CD8-positive, alpha-beta memory T cell (primary cell): ENCODE measurements at regions not wholly inside any gene's neighbourhood (a gene's known extent, or its start where the extent isn't known, plus 50 kb on each side); places are given as distances from the start of the nearest gene placed in this dataset.

Experiments used
- CTCF ChIA-PET: fragments of 350-600 bp; sonication (Branson Sonifier 250); formaldehyde crosslinking; loops from one replicate; lab custom pipeline; 2021; ENCODE audit warnings: antibody characterized with exemption; lab: Charles Lee
- POLR2A ChIA-PET: fragments of 350-600 bp; sonication (Branson Sonifier 250); formaldehyde crosslinking; loops from one replicate; lab custom pipeline; 2021; ENCODE audit warnings: antibody characterized with exemption; lab: Charles Lee
- DNase-seq, 5 donors: peaks; one replicate each; pipeline versions ENCODE4 v3.0.0 to v3.0.0-alpha.2; 2020 to 2022; ENCODE audit warnings: mixed read lengths in 1 of 5
- H3K27ac ChIP-seq: one replicate; pipeline ENCODE4 v1.7.0; 2013; ENCODE audit warnings: low read depth, mild to moderate bottlenecking, low read length, moderate library complexity
- H3K27me3 ChIP-seq: 2 replicates; pipeline ENCODE4 v1.7.0; 2013; ENCODE audit warnings: low read length, mild to moderate bottlenecking; ENCODE audit not compliant: insufficient read depth, poor library complexity, severe bottlenecking
- H3K36me3 ChIP-seq: 2 replicates; pipeline ENCODE4 v1.7.0; 2013; ENCODE audit warnings: mild to moderate bottlenecking, low read length, moderate library complexity; ENCODE audit not compliant: insufficient read depth
- H3K4me1 ChIP-seq: 2 replicates; pipeline ENCODE4 v1.7.0; 2013; ENCODE audit warnings: mild to moderate bottlenecking, low read length, moderate library complexity; ENCODE audit not compliant: insufficient read depth
- H3K4me3 ChIP-seq: 2 replicates; pipeline ENCODE4 v1.7.0; 2013; ENCODE audit warnings: mild to moderate bottlenecking, low read length
- H3K9me3 ChIP-seq: 2 replicates; pipeline ENCODE4 v1.7.0; 2013; ENCODE audit warnings: mild to moderate bottlenecking, low read length
- H3K27ac Mint-ChIP-seq, 8 donors: one replicate each; pipeline ENCODE4 v1.8.0; 2020 to 2021; ENCODE audit warnings: mixed read lengths in 8 of 8, mild to moderate bottlenecking in 6 of 8, inconsistent platforms in 3 of 8, moderate library complexity in 3 of 8
- H3K27me3 Mint-ChIP-seq, 2 donors: one replicate each; pipeline ENCODE4 v1.8.0; 2020 to 2021; ENCODE audit warnings: mixed read lengths in 2 of 2, mild to moderate bottlenecking in 1 of 2, moderate library complexity in 1 of 2
- H3K36me3 Mint-ChIP-seq, 3 donors: one replicate each; pipeline ENCODE4 v1.8.0; 2020 to 2021; ENCODE audit warnings: mixed read lengths in 3 of 3, inconsistent platforms in 1 of 3, mild to moderate bottlenecking in 1 of 3
- H3K4me1 Mint-ChIP-seq, 3 donors: one replicate each; pipeline ENCODE4 v1.8.0; 2020 to 2021; ENCODE audit warnings: mixed read lengths in 3 of 3, inconsistent platforms in 1 of 3, mild to moderate bottlenecking in 1 of 3
- H3K4me3 Mint-ChIP-seq, 7 donors: one replicate each; pipeline ENCODE4 v1.8.0; 2020 to 2021; ENCODE audit warnings: mixed read lengths in 7 of 7, mild to moderate bottlenecking in 6 of 7, moderate library complexity in 4 of 7, inconsistent platforms in 2 of 7
- H3K9me3 Mint-ChIP-seq, 5 donors: one replicate each; pipeline ENCODE4 v1.8.0; 2020 to 2022; ENCODE audit warnings: mixed read lengths in 5 of 5, mild to moderate bottlenecking in 3 of 5, moderate library complexity in 2 of 5, inconsistent platforms in 1 of 5

DNA sequence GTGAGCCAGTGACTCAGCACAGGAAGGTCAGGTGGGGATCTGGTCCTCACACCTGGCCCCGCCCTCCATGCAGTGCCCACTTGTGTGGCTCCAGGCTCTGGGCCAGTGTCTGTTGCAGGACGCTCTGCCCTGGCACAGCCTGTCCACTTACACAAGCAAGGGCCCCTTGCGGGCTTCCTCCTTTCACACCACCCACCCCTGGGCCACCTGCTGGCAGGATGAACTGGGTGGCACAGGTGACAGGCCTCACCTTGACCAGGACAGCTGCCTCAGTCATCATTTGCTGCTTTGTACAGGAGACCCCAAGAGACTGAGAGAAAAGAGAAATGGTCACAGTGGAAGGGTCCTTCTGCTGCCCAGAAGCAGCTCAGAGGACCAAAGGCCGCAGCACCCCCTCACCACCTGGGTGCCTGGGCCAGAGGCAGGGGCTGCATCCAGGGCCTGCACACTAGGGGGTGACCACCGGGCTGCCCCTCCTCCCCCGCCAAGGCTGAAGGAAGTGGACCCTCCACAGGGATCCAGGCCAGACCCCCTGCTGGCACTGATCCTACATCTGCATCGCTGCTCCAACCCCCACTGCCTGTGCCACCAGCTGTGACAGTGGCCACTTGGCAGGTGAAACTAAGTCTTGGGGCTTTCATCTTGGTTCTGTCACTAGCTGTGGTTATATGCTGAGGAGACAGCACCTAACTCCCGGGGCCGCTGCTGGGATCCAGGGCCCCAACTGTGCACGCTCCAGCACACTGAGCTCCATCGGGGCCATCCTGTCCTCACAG is 110.3 kb downstream of the TUBA3C start:
- ChIA-PET CTCF (no interaction called here), POLR2A (no interaction called here)
- no peak for DNase-seq
- no peak overlapping the region for H3K27ac ChIP-seq
- no peaks in the 10 kb centered on the region for H3K36me3 ChIP-seq
- H3K4me3 Mint-ChIP-seq: no peak overlapping the region
- H3K27me3 ChIP-seq: no peaks in the 10 kb centered on the region
- H3K27ac Mint-ChIP-seq: no peak overlapping the region
- no peaks in the 10 kb centered on the region for H3K27me3 Mint-ChIP-seq
- H3K4me3 ChIP-seq: no peak overlapping the region
- no peaks in the 10 kb centered on the region for H3K36me3 Mint-ChIP-seq
- no peaks in the 10 kb centered on the region for H3K9me3 ChIP-seq
- H3K4me1 Mint-ChIP-seq: no peaks in the 10 kb centered on the region
- H3K4me1 ChIP-seq: no peaks in the 10 kb centered on the region
- peaks cover 0 to 10% (median 3%) of the 10 kb centered on the region in 5 donors for H3K9me3 Mint-ChIP-seq

DNA sequence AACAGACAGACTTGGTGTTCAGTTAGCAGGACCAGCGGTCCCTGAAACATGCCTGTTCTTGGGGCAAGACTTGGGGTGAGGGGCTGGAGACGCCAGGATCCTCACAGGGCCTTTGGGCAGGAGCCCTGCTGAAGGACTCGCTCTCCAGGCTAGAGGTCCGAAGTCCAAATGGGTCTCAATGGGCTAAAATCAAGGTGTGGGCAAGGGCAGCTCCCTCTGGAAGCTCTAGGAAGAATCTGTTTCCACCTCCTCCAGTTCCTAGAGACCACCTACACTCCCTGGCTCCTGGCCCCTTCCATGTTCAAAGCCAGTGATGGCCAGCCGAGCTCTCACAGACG is 111.3 kb downstream of the TUBA3C start:
- Histone ChIP-seq H3K27ac (no peak overlapping the region), H3K36me3 (no peaks in the 10 kb centered on the region), H3K4me1 (no peaks in the 10 kb centered on the region), H3K4me3 (no peak overlapping the region), H3K27me3 (no peaks in the 10 kb centered on the region), H3K9me3 (no peaks in the 10 kb centered on the region)
- ChIA-PET CTCF (no interaction called here), POLR2A (no interaction called here)
- no peaks in the 10 kb centered on the region for H3K27me3 Mint-ChIP-seq
- no peak overlapping the region for H3K4me3 Mint-ChIP-seq
- no peak overlapping the region for H3K27ac Mint-ChIP-seq
- H3K9me3 Mint-ChIP-seq: peaks cover 0 to 10% (median 3%) of the 10 kb centered on the region in 5 donors
- no peaks in the 10 kb centered on the region for H3K36me3 Mint-ChIP-seq
- H3K4me1 Mint-ChIP-seq: no peaks in the 10 kb centered on the region
- DNase-seq: no peak

DNA sequence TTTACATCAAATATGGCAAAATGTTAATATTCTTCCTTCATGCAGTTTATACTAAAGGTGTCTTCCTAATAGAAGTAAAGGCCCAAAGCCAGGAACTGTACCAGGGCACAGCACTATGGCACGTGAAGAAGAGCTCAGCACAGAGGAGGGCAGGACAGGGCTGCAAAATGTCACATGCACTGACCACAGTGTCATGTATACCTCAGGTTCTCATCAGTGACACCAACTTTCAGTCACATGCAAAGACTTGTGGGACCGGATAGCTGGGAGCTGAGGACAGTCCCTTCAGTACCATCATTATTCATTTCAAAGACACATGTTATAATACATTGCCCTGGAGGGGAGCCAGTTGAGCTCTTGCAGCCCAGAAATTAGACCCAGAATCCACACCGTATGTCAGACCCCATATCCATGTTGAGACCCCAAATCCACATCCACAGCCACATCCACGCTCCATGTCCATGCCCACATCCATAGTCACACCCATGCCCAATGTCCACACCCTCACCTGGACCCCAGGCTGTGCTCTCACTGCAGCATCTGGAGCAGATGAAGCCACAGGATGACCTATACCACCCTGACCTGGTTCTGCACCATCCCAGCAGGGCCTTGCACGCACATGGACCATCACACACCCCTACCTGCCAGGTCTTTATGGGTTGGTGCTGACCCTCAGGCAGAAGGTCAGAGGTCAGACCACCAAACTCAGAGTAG is 111.8 kb downstream of the TUBA3C start:
- POLR2A ChIA-PET: no interaction called here
- Histone ChIP-seq H3K36me3 (no peaks in the 10 kb centered on the region), H3K4me3 (no peak overlapping the region), H3K27ac (no peak overlapping the region), H3K9me3 (no peaks in the 10 kb centered on the region), H3K4me1 (no peaks in the 10 kb centered on the region), H3K27me3 (no peaks in the 10 kb centered on the region)
- Mint-ChIP-seq H3K9me3 (peaks cover 0 to 10% (median 3%) of the 10 kb centered on the region in 5 donors), H3K36me3 (no peaks in the 10 kb centered on the region), H3K27ac (peak overlapping the region in 1 of 8 donors; percentile 40), H3K4me3 (no peak overlapping the region), H3K27me3 (no peaks in the 10 kb centered on the region), H3K4me1 (no peaks in the 10 kb centered on the region)
- CTCF ChIA-PET: no interaction called here
- DNase-seq: no peak

DNA sequence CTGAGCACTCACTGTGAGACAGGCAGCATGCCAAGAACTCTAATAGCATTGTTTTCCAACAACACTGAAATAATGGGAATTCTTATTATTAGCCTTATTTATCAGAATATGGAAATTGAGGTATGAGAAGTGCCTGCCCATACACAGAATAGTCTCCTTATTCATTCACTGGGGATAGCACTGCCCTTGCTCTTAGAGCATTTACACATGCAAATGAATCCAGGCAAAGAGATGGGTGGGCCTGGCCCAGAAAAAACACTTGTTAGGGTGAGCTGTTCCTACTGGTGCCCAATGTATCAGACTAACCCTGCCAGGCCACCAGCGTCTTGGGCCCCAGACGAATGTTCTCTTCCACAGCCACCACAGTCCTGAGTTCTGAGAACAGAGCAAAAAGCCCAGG is 112.9 kb downstream of the TUBA3C start:
- no peak overlapping the region for H3K27ac ChIP-seq
- no peaks in the 10 kb centered on the region for H3K4me1 Mint-ChIP-seq
- CTCF ChIA-PET: no interaction called here
- H3K4me3 ChIP-seq: no peak overlapping the region
- H3K9me3 ChIP-seq: no peaks in the 10 kb centered on the region
- peaks cover 3 to 16% (median 6%) of the 10 kb centered on the region in 5 donors for H3K9me3 Mint-ChIP-seq
- no peak overlapping the region for H3K4me3 Mint-ChIP-seq
- no peak for DNase-seq
- no peaks in the 10 kb centered on the region for H3K27me3 Mint-ChIP-seq
- H3K27me3 ChIP-seq: no peaks in the 10 kb centered on the region
- H3K27ac Mint-ChIP-seq: no peak overlapping the region
- H3K36me3 ChIP-seq: no peaks in the 10 kb centered on the region
- no peaks in the 10 kb centered on the region for H3K4me1 ChIP-seq
- H3K36me3 Mint-ChIP-seq: peaks cover 0 to 4% (median 0%) of the 10 kb centered on the region in 3 donors
- POLR2A ChIA-PET: no interaction called here

DNA sequence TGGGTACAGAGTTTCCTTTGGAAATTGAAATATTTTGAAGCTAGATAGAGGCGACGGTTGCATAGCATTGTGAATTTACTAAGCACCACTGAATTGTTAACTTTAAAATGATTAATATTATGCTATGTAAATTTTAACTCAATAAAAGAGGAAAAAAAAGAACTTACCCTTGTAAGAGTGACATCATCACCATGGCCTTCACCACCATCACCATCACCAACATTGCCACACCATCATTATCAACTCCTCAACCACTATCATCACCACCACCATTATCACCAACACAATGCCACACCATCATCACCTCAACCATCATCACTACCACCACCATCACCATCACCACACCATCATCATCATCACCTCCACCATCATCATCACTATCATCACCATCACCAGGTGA is 113.9 kb downstream of the TUBA3C start:
- Mint-ChIP-seq H3K9me3 (peaks cover 3 to 17% (median 6%) of the 10 kb centered on the region in 5 donors), H3K4me1 (no peaks in the 10 kb centered on the region), H3K27me3 (no peaks in the 10 kb centered on the region), H3K36me3 (peaks cover 0 to 4% (median 0%) of the 10 kb centered on the region in 3 donors), H3K27ac (no peak overlapping the region), H3K4me3 (no peak overlapping the region)
- Histone ChIP-seq H3K9me3 (no peaks in the 10 kb centered on the region), H3K4me3 (no peak overlapping the region), H3K27ac (no peak overlapping the region), H3K4me1 (no peaks in the 10 kb centered on the region), H3K36me3 (no peaks in the 10 kb centered on the region), H3K27me3 (no peaks in the 10 kb centered on the region)
- CTCF ChIA-PET: no interaction called here
- no peak for DNase-seq
- POLR2A ChIA-PET: no interaction called here

DNA sequence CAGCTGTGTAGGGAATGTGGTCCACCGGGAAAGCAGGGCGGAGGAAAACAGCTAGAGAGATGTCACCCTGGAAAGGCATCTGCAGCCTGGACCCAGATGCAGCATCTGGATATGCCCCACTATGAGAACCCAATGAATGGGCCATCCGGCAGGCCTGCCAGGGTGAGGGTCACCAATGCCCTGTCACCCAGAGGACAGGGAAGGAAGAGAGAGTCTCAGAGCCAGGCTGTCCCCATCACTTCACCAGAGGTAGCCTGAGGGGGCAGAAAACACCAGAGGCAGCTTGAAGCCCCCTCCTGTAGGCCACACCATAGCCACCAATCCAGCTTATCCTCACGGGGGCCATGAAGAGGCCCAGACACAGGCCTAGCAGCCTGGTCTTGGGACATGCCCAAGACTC is 118.8 kb downstream of the TUBA3C start:
- DNase-seq: no peak
- Histone ChIP-seq H3K27me3 (no peaks in the 10 kb centered on the region), H3K27ac (no peak overlapping the region), H3K4me1 (no peaks in the 10 kb centered on the region), H3K4me3 (no peak overlapping the region), H3K9me3 (no peaks in the 10 kb centered on the region), H3K36me3 (no peaks in the 10 kb centered on the region)
- H3K9me3 Mint-ChIP-seq: peaks cover 3 to 17% (median 9%) of the 10 kb centered on the region in 5 donors
- H3K36me3 Mint-ChIP-seq: peaks cover 0 to 4% (median 0%) of the 10 kb centered on the region in 3 donors
- H3K4me3 Mint-ChIP-seq: no peak overlapping the region
- H3K4me1 Mint-ChIP-seq: no peaks in the 10 kb centered on the region
- POLR2A ChIA-PET: no interaction called here
- CTCF ChIA-PET: no interaction called here
- H3K27me3 Mint-ChIP-seq: no peaks in the 10 kb centered on the region
- H3K27ac Mint-ChIP-seq: no peak overlapping the region

DNA sequence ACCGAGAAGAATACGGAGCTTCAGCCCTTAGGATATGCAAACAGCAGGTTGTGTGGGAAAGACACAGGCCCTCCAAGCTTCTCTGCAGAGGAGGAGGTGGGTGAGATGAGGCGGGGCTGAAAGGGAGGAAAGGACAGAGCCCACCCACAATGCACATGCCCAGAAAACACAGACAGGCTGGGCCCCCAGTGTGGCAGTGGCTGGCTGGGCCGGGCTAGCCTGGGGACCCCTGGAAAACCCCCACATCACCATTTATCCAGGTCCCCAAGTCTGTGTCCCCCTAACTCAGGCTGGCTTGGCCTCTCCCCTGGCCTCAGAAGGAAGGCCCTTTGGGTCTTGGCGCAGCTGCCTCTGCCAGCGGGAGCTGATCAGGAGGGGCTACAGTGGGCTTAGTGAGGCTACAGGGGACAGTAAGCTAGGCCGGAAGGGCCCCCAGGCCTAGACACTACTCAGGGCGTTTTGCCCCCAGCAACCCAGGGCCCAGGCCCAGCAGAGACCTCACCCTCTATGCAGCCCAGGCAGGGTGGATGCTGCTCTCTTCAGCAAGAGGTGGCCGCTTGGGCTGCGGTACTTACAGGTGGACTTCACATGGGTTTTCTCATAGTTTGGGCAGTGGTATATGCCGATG is 119.5 kb downstream of the TUBA3C start:
- Histone ChIP-seq H3K4me3 (no peak overlapping the region), H3K4me1 (no peaks in the 10 kb centered on the region), H3K36me3 (no peaks in the 10 kb centered on the region), H3K9me3 (no peaks in the 10 kb centered on the region), H3K27ac (no peak overlapping the region), H3K27me3 (no peaks in the 10 kb centered on the region)
- DNase-seq: no peak
- H3K27me3 Mint-ChIP-seq: no peaks in the 10 kb centered on the region
- CTCF ChIA-PET: no interaction called here
- no peaks in the 10 kb centered on the region for H3K4me1 Mint-ChIP-seq
- peaks cover 3 to 17% (median 9%) of the 10 kb centered on the region in 5 donors for H3K9me3 Mint-ChIP-seq
- peaks cover 0 to 4% (median 0%) of the 10 kb centered on the region in 3 donors for H3K36me3 Mint-ChIP-seq
- peak overlapping the region in 1 of 8 donors; percentile 76 for H3K27ac Mint-ChIP-seq
- POLR2A ChIA-PET: no interaction called here
- no peak overlapping the region for H3K4me3 Mint-ChIP-seq

DNA sequence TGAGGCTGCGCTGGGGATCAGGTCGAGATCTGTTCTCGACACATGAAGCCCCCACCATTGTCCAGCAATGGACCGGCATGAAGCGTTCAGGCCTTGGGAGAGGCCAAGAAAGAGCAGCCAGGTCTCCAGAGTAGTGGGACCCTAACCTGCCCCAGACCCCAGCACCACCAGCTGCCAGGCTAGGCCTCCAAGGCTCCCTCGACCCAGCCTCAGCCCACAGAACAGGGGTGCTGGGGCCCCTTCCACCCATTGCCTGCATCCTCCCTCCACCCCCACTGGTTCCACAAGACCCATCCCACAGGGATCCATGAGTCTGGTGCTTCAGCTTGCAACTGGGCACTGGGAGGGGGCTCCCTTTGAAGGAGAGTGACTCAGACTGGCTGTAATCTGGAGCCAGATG is 120.3 kb downstream of the TUBA3C start:
- H3K27ac ChIP-seq: no peak overlapping the region
- no peaks in the 10 kb centered on the region for H3K9me3 ChIP-seq
- ChIA-PET POLR2A (no interaction called here), CTCF (no interaction called here)
- H3K36me3 ChIP-seq: no peaks in the 10 kb centered on the region
- no peaks in the 10 kb centered on the region for H3K27me3 ChIP-seq
- no peak overlapping the region for H3K4me3 Mint-ChIP-seq
- H3K4me1 Mint-ChIP-seq: no peaks in the 10 kb centered on the region
- no peak overlapping the region for H3K4me3 ChIP-seq
- H3K9me3 Mint-ChIP-seq: peaks cover 3 to 17% (median 7%) of the 10 kb centered on the region in 5 donors
- H3K4me1 ChIP-seq: no peaks in the 10 kb centered on the region
- DNase-seq: no peak
- H3K27ac Mint-ChIP-seq: no peak overlapping the region
- no peaks in the 10 kb centered on the region for H3K27me3 Mint-ChIP-seq
- H3K36me3 Mint-ChIP-seq: peaks cover 0 to 4% (median 0%) of the 10 kb centered on the region in 3 donors
